ENCODE measurements at regions not wholly inside any gene's neighbourhood (a gene's known extent, or its start where the extent isn't known, plus 50 kb on each side); places are given as distances from the start of the nearest gene placed in this dataset.

DNA sequence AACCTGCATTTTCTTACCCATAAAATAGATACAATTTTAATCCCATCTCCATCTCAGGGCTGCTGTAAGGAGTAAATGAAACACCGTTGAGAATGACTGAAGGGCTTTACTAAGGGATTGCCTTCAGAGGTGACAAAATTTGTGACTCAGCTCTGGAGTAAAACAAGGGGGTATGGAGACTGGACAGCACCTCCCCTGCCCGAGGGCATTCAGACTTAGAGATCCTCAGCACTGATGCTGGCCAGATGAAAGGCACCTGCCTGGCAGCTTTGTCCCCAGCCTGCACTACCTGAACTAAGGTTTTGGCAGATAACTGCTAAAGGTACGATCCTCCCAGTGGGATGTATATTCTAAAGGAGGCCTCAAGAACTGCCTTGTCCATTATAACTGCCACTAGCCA, 84.7 kb upstream of the CALM2 start:
- TF ChIP-seq, protein P1, sequence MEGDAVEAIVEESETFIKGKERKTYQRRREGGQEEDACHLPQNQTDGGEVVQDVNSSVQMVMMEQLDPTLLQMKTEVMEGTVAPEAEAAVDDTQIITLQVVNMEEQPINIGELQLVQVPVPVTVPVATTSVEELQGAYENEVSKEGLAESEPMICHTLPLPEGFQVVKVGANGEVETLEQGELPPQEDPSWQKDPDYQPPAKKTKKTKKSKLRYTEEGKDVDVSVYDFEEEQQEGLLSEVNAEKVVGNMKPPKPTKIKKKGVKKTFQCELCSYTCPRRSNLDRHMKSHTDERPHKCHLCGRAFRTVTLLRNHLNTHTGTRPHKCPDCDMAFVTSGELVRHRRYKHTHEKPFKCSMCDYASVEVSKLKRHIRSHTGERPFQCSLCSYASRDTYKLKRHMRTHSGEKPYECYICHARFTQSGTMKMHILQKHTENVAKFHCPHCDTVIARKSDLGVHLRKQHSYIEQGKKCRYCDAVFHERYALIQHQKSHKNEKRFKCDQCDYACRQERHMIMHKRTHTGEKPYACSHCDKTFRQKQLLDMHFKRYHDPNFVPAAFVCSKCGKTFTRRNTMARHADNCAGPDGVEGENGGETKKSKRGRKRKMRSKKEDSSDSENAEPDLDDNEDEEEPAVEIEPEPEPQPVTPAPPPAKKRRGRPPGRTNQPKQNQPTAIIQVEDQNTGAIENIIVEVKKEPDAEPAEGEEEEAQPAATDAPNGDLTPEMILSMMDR (IDR thresholded peaks at IDR 0.05): no peak
- DNase-seq (ENCODE audit: low spot score): no peak
- Histone ChIP-seq H3K27me3 (no peaks in the 10 kb centered on the region), H3K27ac (no peak overlapping the region), H3K4me3 (no peak overlapping the region), H3K4me1 (no peaks in the 10 kb centered on the region), H3K9me3 (no peaks in the 10 kb centered on the region), H3K36me3 (no peaks in the 10 kb centered on the region)

DNA sequence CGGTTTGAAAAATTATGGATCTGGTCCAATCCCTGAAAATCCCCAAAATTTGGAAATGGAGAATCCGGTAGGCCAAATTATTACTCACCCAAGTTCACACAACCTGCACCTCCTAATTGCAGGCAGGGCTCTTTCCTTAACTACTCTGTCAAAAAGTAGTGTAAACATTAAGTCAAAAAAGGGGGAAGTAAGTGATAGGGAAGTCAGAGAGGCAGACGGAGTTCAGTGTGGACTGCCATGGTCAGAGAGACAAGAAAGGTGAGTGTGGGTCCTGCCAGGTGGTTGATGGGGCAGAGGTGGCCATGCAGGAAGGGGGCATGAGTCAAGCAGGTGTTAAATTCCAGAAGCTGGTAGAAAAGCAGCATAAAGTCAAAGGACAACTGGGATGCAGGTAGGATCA, 83.5 kb upstream of the CALM2 start:
- H3K9me3 ChIP-seq: no peaks in the 10 kb centered on the region
- TF ChIP-seq, protein P1 (IDR thresholded peaks at IDR 0.05): no peak
- H3K27me3 ChIP-seq: no peaks in the 10 kb centered on the region
- H3K4me1 ChIP-seq: no peaks in the 10 kb centered on the region
- no peaks in the 10 kb centered on the region for H3K36me3 ChIP-seq
- no peak overlapping the region for H3K4me3 ChIP-seq
- DNase-seq (ENCODE audit: low spot score): no peak
- no peak overlapping the region for H3K27ac ChIP-seq

DNA sequence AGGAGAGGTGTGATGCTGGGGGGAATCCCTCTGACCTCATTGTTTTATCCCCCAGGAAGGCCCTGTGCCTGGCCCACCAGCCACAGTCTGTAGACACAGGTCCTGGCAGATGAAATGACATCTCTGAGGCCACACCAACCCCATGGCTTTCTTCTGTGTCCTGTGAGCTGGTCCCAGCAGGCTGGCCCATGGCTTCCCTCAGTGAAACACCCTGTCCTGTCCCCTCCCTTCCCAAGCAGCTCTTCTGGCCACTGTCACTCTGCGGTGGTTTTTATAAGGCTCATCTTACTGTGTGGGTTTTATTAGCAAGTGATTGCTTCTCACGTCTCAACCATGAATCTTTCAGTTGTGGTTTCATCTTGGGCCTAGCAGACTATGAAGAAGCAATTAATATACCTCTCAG, 81.6 kb upstream of the CALM2 start:
- no peaks in the 10 kb centered on the region for H3K27me3 ChIP-seq
- no peaks in the 10 kb centered on the region for H3K4me1 ChIP-seq
- no peak overlapping the region for H3K27ac ChIP-seq
- H3K4me3 ChIP-seq: no peak overlapping the region
- TF ChIP-seq, protein P1 (IDR thresholded peaks at IDR 0.05): no peak
- no peak for DNase-seq (ENCODE audit: low spot score)
- no peaks in the 10 kb centered on the region for H3K9me3 ChIP-seq
- no peaks in the 10 kb centered on the region for H3K36me3 ChIP-seq

DNA sequence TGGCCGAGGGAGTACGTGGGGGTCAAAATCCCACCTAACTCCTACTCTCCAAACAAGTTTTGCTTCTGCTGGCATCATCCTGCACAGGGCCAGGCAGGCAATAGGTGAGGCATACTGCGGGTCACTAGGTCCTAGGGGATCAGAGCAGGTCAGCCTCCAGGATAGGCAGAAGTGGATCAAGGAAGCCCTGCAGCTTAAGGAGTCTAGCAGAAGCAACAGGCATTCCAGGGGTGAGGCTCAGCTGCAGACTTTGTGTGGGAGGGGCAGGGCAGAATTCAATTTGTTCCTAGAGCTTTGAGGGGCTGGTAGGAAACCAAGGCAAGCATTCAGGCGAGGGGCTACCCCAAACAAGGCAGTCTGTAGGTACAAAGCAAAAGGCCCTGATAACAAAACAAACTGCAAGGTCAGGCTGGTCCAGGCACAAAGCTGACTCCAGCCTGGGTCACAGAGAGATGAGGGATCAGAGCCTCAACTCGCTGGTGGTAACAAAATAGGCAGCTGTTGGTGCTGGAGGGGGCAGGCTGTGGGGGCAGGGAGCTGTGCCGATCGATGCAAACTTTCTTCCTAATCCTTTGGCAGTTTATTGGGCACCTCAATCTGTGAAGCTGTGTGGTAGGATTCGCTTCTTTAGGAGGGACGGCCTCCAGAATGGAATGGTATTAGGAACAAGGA, 80.2 kb upstream of the CALM2 start:
- TF ChIP-seq, protein P1 (IDR thresholded peaks at IDR 0.05): no peak
- no peak for DNase-seq (ENCODE audit: low spot score)
- Histone ChIP-seq H3K27ac (no peak overlapping the region), H3K4me1 (no peaks in the 10 kb centered on the region), H3K36me3 (no peaks in the 10 kb centered on the region), H3K4me3 (no peak overlapping the region), H3K9me3 (no peaks in the 10 kb centered on the region), H3K27me3 (no peaks in the 10 kb centered on the region)

DNA sequence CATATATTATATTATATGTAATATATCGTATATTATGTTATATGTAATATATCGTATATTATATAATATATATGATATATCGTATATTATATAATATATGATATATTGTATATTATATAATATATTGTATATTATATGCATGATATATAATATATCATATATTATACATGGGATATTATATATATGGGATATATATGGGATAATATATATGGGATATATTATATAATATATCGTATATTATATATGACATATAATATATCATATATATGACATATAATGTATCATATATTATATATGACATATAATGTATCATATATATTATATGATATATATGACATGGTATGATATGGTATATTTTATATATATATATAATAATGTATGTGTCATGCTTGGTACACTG, 79.5 kb upstream of the CALM2 start:
- TF ChIP-seq, protein P1 (IDR thresholded peaks at IDR 0.05): no peak
- no peak overlapping the region for H3K4me3 ChIP-seq

DNA sequence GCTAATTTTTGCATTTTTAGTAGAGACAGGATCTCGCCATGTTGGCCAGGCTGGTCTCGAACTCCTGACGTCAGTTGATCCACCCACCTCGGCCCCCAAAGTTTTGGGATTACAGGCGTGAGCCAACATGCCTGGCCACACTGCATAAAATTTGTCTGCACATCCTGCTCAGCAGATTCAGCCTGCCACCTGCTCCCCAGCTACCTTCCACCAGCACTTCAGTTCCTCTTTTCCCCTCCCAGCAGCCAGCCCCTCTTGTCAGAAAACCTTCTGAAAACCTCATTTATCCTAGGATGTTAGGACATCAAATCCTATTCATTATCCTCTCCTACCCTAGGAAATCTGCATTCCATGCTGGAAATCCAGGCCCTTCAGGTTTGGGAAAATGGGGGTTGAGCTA, 78.2 kb upstream of the CALM2 start:
- TF ChIP-seq, protein P1 (IDR thresholded peaks at IDR 0.05): no peak
- Histone ChIP-seq H3K4me1 (no peaks in the 10 kb centered on the region), H3K9me3 (no peaks in the 10 kb centered on the region), H3K36me3 (no peaks in the 10 kb centered on the region), H3K4me3 (no peak overlapping the region), H3K27me3 (no peaks in the 10 kb centered on the region), H3K27ac (no peak overlapping the region)
- DNase-seq (ENCODE audit: low spot score): no peak

More for the DNA sequence above, 79.5 kb upstream of the CALM2 start:
- no peaks in the 10 kb centered on the region for H3K4me1 ChIP-seq
- no peaks in the 10 kb centered on the region for H3K9me3 ChIP-seq
- H3K27ac ChIP-seq: no peak overlapping the region
- DNase-seq (ENCODE audit: low spot score): no peak
- no peaks in the 10 kb centered on the region for H3K36me3 ChIP-seq
- H3K27me3 ChIP-seq: no peaks in the 10 kb centered on the region
